GM21447 (cell line): ENCODE measurements at regions not wholly inside any gene's neighbourhood (a gene's known extent, or its start where the extent isn't known, plus 50 kb on each side); places are given as distances from the start of the nearest gene placed in this dataset.
"Not testable (repeated sequence)": the region's sequence is repeated elsewhere in the genome, so short reads cannot be mapped to it uniquely, and the experiment has no call there.

Source experiments
- ATAC-seq: cut with Tn5 transposase; IDR thresholded peaks from one replicate; pipeline ENCODE4 v1.9.1; 2021; ENCODE audit not compliant: unreplicated experiment

- peak; percentile 99 for ATAC-seq
Observed at GRCh38 chr13:38415233-38415632, 65.6 kb downstream of the UFM1 start.

GRCh38 chr13:38417241-38417640 is 67.6 kb downstream of the UFM1 start:
- ATAC-seq = no peak

- no peak for ATAC-seq
Observed at GRCh38 chr13:38417727-38418126, 68.1 kb downstream of the UFM1 start.

- ATAC-seq = no peak
Observed at GRCh38 chr13:38418286-38418685, 68.6 kb downstream of the UFM1 start.

GRCh38 chr13:38419312-38419873 is 69.7 kb downstream of the UFM1 start:
- peak; percentile 22 for ATAC-seq

GRCh38 chr13:38421590-38422560 is 72.2 kb downstream of the UFM1 start:
- no peak for ATAC-seq

GRCh38 chr13:38429916-38430315 is 80.3 kb downstream of the UFM1 start:
- no peak for ATAC-seq

GRCh38 chr13:38430796-38431195 is 81.1 kb downstream of the UFM1 start:
- ATAC-seq = no peak

GRCh38 chr13:38440666-38441065 is 91.0 kb downstream of the UFM1 start:
- no peak for ATAC-seq

- no peak for ATAC-seq
Observed at GRCh38 chr13:38444904-38445303, 95.3 kb downstream of the UFM1 start.

- no peak for ATAC-seq
Observed at GRCh38 chr13:38452656-38453055, 103.0 kb downstream of the UFM1 start.

- ATAC-seq = no peak
Observed at GRCh38 chr13:38462605-38463004, 113.0 kb downstream of the UFM1 start.

GRCh38 chr13:38463048-38463447 is 113.4 kb downstream of the UFM1 start:
- ATAC-seq = no peak

GRCh38 chr13:38472411-38472810 is 122.8 kb downstream of the UFM1 start:
- ATAC-seq = not testable (repeated sequence)

- ATAC-seq = no peak
Observed at GRCh38 chr13:38473305-38473704, 123.7 kb downstream of the UFM1 start.

- no peak for ATAC-seq
Observed at GRCh38 chr13:38477676-38478075, 128.0 kb downstream of the UFM1 start.

- ATAC-seq = peak; percentile 73
Observed at GRCh38 chr13:38483623-38484022, 134.0 kb downstream of the UFM1 start.

- ATAC-seq = no peak
Observed at GRCh38 chr13:38490657-38491056, 141.0 kb downstream of the UFM1 start.

GRCh38 chr13:38494445-38494844 is 144.8 kb downstream of the UFM1 start:
- ATAC-seq = no peak

- ATAC-seq = no peak
Observed at GRCh38 chr13:38496917-38497316, 147.3 kb downstream of the UFM1 start.

GRCh38 chr13:38498271-38498670 is 148.6 kb downstream of the UFM1 start:
- no peak for ATAC-seq

GRCh38 chr13:38514575-38514974 is 164.9 kb downstream of the UFM1 start:
- ATAC-seq = no peak
